Activated naive CD8-positive, alpha-beta T cell treated with anti-CD3 and anti-CD28 coated beads, Interleukin-2, amount 50 U/mL, for 24 hours (primary cell): ENCODE measurements at regions not wholly inside any gene's neighbourhood (a gene's known extent, or its start where the extent isn't known, plus 50 kb on each side); places are given as distances from the start of the nearest gene placed in this dataset.

ENCODE experiments used
- ATAC-seq: fragments of 150-1000 bp; cut with Tn5 transposase; one replicate; pipeline ENCODE4 v1.10.0; 2021
- DNase-seq: peaks from one replicate; pipeline ENCODE4 v3.0.0; 2021
- H3K27ac Mint-ChIP-seq: one replicate; pipeline ENCODE4 v1.8.0; 2021; ENCODE audit warnings: mild to moderate bottlenecking, mixed read lengths
- H3K27me3 Mint-ChIP-seq: one replicate; pipeline ENCODE4 v1.8.0; 2021; ENCODE audit warnings: mixed read lengths
- H3K36me3 Mint-ChIP-seq: one replicate; pipeline ENCODE4 v1.8.0; 2021; ENCODE audit warnings: low read depth, mixed read lengths
- H3K4me1 Mint-ChIP-seq: one replicate; pipeline ENCODE4 v1.8.0; 2021; ENCODE audit warnings: mixed read lengths
- H3K4me3 Mint-ChIP-seq: one replicate; pipeline ENCODE4 v1.8.0; 2021; ENCODE audit warnings: mild to moderate bottlenecking, moderate library complexity, mixed read lengths
- H3K9me3 Mint-ChIP-seq: one replicate; pipeline ENCODE4 v1.8.0; 2021; ENCODE audit warnings: mixed read lengths

GRCh38 chr6:139500977-139501376 lies 126.5 kb upstream of the CITED2 start:
- Mint-ChIP-seq H3K27me3 (no peaks in the 10 kb centered on the region), H3K9me3 (no peaks in the 10 kb centered on the region), H3K36me3 (no peaks in the 10 kb centered on the region), H3K4me3 (no peak overlapping the region), H3K4me1 (no peaks in the 10 kb centered on the region), H3K27ac (no peak overlapping the region)
- no peak for ATAC-seq
- no peak for DNase-seq

GRCh38 chr6:139498715-139499114 lies 124.3 kb upstream of the CITED2 start:
- no peaks in the 10 kb centered on the region for H3K27me3 Mint-ChIP-seq

DNA sequence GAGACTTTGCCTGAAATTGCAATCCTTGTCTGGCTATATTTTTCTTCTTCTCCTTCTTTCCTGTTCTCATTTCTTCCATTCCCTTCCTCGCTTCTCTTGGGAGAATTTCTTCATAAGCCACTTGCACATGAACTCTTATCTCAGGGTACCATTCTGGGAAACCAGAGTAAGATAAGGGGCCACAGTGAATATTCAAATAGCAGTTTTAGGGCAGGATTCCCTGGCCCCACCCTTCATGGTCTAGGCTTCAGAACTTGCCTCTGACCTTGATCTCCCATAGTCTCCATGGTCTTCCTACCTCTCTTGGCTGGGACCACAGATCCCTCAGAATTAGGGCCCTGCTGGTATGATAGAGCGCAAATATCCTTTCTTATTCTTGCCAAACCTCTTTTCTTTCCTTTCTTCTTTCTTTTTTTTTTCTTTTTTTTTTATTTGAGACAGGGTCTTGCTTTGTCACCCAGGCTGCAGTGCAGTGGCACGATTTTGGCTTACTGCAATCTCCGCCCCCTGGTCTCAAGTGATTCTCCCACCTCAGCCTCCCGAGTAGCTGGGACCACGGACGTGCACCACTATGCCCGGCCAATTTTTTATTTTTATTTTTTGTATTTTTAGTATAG lies 123.0 kb upstream of the CITED2 start:
- no peaks in the 10 kb centered on the region for H3K9me3 Mint-ChIP-seq
- H3K36me3 Mint-ChIP-seq, result no peaks in the 10 kb centered on the region
- no peak for ATAC-seq
- H3K4me1 Mint-ChIP-seq, result no peaks in the 10 kb centered on the region
- H3K4me3 Mint-ChIP-seq, result no peak overlapping the region
- no peak for DNase-seq
- H3K27ac Mint-ChIP-seq, result no peak overlapping the region
- H3K27me3 Mint-ChIP-seq, result no peaks in the 10 kb centered on the region

More at GRCh38 chr6:139498715-139499114, 124.3 kb upstream of the CITED2 start:
- ATAC-seq (no peak), DNase-seq (no peak)
- Mint-ChIP-seq H3K27ac (no peak overlapping the region), H3K4me1 (no peaks in the 10 kb centered on the region), H3K9me3 (no peaks in the 10 kb centered on the region), H3K36me3 (no peaks in the 10 kb centered on the region), H3K4me3 (no peak overlapping the region)

DNA sequence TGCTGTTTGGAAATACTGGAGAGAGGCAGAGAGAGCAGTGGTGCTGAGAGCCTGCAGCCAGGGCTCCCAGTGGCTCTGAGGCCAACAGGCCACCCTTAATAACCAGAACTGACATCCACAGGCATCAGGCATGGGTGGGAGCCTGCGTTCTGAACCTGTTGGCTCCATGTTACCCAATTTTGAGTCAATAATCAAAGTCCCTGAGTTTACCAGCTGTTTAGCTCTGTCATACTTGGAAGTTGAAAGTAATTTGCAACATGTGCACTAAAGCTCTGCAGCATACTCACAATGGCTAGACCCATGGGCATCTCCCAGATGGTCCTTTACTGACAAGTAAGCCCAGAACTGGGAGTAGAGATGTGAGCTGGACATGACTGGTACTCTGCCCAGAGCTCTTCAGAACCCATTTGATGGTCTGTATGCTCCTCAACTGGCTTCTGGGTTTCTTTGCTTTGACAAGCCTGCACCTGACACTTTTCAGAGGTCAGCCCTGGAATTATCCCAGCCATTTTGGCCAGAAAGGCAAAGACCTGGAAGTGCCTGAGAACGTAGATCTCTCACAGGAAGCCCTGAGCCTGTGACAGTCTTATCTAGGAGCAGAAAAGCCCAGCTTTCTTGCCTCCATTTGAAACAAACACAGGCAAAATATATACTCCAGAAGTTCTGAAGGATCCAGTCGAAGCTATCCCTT lies 122.4 kb upstream of the CITED2 start:
- H3K36me3 Mint-ChIP-seq, result no peaks in the 10 kb centered on the region
- no peaks in the 10 kb centered on the region for H3K4me1 Mint-ChIP-seq
- H3K4me3 Mint-ChIP-seq, result no peak overlapping the region
- H3K9me3 Mint-ChIP-seq, result no peaks in the 10 kb centered on the region
- H3K27me3 Mint-ChIP-seq, result no peaks in the 10 kb centered on the region
- H3K27ac Mint-ChIP-seq, result no peak overlapping the region
- no peak for ATAC-seq
- no peak for DNase-seq

GRCh38 chr6:139494376-139494990 lies 120.0 kb upstream of the CITED2 start:
- Mint-ChIP-seq H3K27me3 (no peaks in the 10 kb centered on the region), H3K4me1 (peaks cover 8% of the 10 kb centered on the region), H3K9me3 (no peaks in the 10 kb centered on the region), H3K36me3 (no peaks in the 10 kb centered on the region), H3K4me3 (no peak overlapping the region), H3K27ac (no peak overlapping the region)
- DNase-seq (no peak), ATAC-seq (no peak)

GRCh38 chr6:139490482-139490881 lies 116.0 kb upstream of the CITED2 start:
- Mint-ChIP-seq H3K27ac (peak overlapping the region; percentile 4), H3K36me3 (no peaks in the 10 kb centered on the region), H3K27me3 (no peaks in the 10 kb centered on the region), H3K4me1 (peaks cover 8% of the 10 kb centered on the region), H3K9me3 (no peaks in the 10 kb centered on the region), H3K4me3 (no peak overlapping the region)
- no peak for ATAC-seq
- no peak for DNase-seq

DNA sequence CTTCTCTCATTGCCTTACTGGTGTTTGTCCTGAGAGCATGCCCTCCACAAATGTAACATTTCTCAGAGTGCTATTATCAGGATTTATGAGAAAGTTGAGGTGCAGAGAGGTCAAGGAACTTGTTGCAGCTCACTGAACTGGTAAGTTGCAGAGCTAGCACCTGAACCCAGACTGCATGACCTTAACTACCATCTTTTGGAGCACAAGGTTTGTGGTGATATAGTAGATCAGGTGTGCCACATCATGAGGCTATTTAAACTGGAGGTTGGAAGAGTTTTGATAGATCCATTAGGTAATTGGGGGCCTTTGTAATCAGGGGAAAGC lies 112.0 kb upstream of the CITED2 start:
- DNase-seq (no peak), ATAC-seq (no peak)
- Mint-ChIP-seq H3K4me3 (no peak overlapping the region), H3K27ac (no peak overlapping the region), H3K4me1 (peaks cover 8% of the 10 kb centered on the region), H3K9me3 (no peaks in the 10 kb centered on the region), H3K27me3 (no peaks in the 10 kb centered on the region), H3K36me3 (no peaks in the 10 kb centered on the region)

DNA sequence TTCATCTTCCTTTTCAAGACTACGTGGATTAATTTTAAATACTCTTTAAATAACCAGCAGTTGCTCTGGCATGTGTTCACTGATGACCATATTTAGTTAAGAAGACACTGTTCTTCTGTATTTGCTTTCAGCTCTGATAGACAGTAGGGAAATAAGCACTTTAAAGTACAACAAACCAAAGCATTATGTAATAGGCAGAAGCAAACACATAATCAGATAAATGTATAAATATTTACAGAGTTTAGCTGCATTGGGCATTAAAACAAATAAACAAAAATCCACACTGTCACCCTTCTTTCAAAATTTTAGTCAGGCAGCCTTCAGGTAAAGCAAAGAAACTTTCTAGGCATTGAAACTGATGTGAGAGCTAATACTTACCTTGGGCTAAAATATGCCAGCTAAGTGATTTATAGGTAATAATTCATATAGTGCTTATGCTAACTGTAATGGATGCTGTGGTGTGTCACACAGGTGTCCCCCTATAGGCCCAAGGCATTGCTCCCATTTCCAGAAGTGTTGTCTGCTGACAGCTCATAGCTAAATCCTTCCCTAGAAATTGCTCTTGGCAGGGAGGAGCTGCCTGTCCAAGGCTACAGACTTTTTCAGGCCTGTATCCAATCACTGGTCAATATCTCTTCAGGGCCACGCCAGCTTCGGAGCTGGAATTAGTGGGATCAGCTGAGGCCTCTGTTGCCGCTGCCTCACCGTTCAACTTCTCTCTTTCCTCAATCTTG lies 111.5 kb upstream of the CITED2 start:
- no peak overlapping the region for H3K27ac Mint-ChIP-seq
- no peak for DNase-seq
- no peaks in the 10 kb centered on the region for H3K36me3 Mint-ChIP-seq
- no peaks in the 10 kb centered on the region for H3K9me3 Mint-ChIP-seq
- H3K4me1 Mint-ChIP-seq, result peaks cover 8% of the 10 kb centered on the region
- H3K27me3 Mint-ChIP-seq, result no peaks in the 10 kb centered on the region
- ATAC-seq, result no peak
- no peak overlapping the region for H3K4me3 Mint-ChIP-seq

- ATAC-seq, result no peak
- no peak overlapping the region for H3K4me3 Mint-ChIP-seq
- H3K27me3 Mint-ChIP-seq, result no peaks in the 10 kb centered on the region
- peaks cover 2% of the 10 kb centered on the region for H3K4me1 Mint-ChIP-seq
- no peak for DNase-seq
- H3K9me3 Mint-ChIP-seq, result no peaks in the 10 kb centered on the region
- H3K27ac Mint-ChIP-seq, result no peak overlapping the region
- H3K36me3 Mint-ChIP-seq, result no peaks in the 10 kb centered on the region
Measured at GRCh38 chr6:139485185-139485584, 110.7 kb upstream of the CITED2 start.

DNA sequence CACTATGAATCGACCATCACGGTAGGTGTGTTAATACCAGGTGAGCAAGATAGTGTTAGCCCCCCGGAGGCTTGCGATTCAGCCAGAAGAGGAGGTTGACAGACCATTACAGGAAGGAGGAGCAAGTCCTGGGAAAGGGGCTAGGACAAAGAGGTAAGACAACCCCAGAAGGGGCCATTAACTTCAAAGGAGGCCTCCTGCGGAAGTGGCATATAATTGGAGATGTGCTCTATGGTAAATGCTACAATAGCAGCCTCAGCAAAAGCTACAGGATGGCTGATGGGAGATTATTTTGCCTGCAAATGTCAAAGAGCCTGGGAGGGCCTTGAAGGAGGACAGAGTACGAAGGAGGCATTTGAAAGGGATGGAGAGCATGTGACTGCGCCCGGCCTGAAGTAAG lies 108.6 kb upstream of the CITED2 start:
- H3K9me3 Mint-ChIP-seq, result no peaks in the 10 kb centered on the region
- H3K36me3 Mint-ChIP-seq, result no peaks in the 10 kb centered on the region
- ATAC-seq (no peak), DNase-seq (no peak)
- no peaks in the 10 kb centered on the region for H3K27me3 Mint-ChIP-seq
- H3K4me3 Mint-ChIP-seq, result no peak overlapping the region
- no peak overlapping the region for H3K27ac Mint-ChIP-seq
- no peaks in the 10 kb centered on the region for H3K4me1 Mint-ChIP-seq

DNA sequence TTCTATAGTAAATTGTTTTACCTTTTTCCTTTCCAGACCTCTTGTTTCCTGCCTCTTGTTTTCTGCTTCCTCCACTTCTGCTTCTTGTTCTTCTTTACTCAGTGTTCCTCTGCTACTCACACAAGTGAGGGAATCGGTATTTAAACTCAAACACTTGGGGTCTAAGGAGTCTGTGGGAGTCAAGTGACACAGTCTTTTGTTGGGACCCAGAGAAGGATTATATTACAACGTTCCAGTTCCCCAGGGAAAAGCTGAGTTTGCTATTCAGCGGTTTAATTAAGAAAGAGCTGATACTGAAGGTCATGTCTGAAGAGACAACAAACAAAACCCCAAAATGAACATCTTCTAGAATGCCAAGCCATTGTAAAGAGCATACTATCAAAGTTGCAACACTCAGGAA lies 107.8 kb upstream of the CITED2 start:
- no peaks in the 10 kb centered on the region for H3K4me1 Mint-ChIP-seq
- H3K27me3 Mint-ChIP-seq, result no peaks in the 10 kb centered on the region
- DNase-seq (no peak), ATAC-seq (no peak)
- H3K36me3 Mint-ChIP-seq, result no peaks in the 10 kb centered on the region
- H3K27ac Mint-ChIP-seq, result no peak overlapping the region
- H3K4me3 Mint-ChIP-seq, result no peak overlapping the region
- no peaks in the 10 kb centered on the region for H3K9me3 Mint-ChIP-seq

DNA sequence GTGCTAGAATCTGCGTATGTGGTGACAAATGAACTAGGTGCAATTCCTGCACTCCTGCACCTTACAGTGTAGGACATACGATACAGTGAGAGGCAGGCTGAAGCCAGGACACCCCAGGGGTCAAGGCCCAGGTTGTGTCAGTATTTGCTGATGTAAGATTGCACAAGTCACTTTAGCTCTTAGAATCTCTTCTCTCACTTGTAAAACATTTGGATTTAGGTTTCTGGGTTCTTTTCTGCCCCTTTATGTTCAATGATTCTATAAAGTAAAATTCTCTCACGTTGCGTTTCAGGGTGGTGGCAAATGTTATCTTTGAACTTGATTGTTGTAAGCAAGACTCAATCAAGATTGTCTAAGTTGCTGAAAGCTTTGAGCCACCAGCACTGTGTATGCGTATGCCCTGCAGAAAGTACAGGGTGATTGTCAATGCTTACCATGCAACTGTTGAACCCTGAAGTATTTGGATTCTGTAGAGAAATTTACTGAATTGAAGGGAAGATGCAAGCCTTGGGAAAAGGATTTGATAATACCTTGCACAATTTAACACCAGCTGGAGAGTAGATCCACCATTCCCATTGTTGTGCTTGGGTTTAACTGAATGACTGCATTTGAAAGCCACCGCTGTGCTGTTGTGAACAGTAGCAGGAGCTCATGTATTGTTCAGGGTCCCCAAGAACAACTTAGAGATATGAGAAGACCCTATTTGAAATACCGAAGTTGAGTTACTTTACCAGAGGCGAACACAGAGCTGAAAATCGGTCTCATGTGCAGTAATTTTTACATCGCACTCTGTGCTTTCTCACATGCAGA lies 106.1 kb upstream of the CITED2 start:
- DNase-seq (no peak), ATAC-seq (no peak)
- Mint-ChIP-seq H3K27ac (no peak overlapping the region), H3K36me3 (no peaks in the 10 kb centered on the region), H3K27me3 (no peaks in the 10 kb centered on the region), H3K4me3 (no peak overlapping the region), H3K9me3 (no peaks in the 10 kb centered on the region), H3K4me1 (no peaks in the 10 kb centered on the region)

DNA sequence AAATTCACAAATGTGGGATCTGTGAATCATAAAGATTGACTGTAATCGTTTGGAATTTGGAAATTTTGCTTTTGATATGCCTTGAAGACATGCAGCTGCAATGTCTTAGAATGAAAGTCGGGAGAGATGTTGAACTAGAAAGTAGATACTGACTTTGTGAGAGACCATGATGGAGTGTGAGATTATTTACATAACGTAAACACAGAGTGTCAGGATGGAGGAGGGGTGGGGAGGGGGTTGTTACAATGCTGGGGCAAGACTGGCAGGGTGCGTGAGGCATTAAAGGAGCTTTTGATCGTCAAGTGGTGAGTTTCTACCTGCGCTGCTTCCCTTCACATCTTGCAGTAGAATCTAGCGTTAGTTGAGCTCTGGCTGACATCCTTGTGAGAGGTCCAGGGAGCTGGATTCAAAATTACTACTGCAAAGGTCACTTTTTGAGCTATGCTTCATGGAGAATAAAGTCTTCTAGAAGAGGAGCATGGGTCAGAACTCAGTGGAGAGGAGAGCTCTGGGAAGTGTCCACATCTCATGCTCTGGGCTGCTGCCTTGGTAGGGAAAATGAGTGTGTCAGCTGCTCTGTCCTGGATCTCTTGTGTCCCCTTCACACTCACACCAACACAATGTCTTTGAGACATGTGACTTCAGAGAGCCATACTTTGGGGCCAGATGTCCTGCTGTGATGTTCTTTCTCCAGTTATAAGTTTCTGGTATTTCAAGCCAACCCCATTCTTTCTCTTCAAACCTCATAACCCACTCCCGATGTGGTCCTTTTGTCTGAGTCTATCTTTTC lies 105.2 kb upstream of the CITED2 start:
- H3K4me1 Mint-ChIP-seq, result no peaks in the 10 kb centered on the region

GRCh38 chr6:139475646-139476045 lies 101.2 kb upstream of the CITED2 start:
- DNase-seq (no peak), ATAC-seq (no peak)
- Mint-ChIP-seq H3K27me3 (no peaks in the 10 kb centered on the region), H3K4me1 (no peaks in the 10 kb centered on the region), H3K9me3 (no peaks in the 10 kb centered on the region), H3K4me3 (no peak overlapping the region), H3K36me3 (no peaks in the 10 kb centered on the region), H3K27ac (no peak overlapping the region)

More for the DNA sequence above, 105.2 kb upstream of the CITED2 start:
- Mint-ChIP-seq H3K9me3 (no peaks in the 10 kb centered on the region), H3K4me3 (no peak overlapping the region), H3K36me3 (no peaks in the 10 kb centered on the region), H3K27ac (no peak overlapping the region), H3K27me3 (no peaks in the 10 kb centered on the region)
- ATAC-seq (no peak), DNase-seq (no peak)
